ENCODE measurements at regions not wholly inside any gene's neighbourhood (a gene's known extent, or its start where the extent isn't known, plus 50 kb on each side); places are given as distances from the start of the nearest gene placed in this dataset.

DNA sequence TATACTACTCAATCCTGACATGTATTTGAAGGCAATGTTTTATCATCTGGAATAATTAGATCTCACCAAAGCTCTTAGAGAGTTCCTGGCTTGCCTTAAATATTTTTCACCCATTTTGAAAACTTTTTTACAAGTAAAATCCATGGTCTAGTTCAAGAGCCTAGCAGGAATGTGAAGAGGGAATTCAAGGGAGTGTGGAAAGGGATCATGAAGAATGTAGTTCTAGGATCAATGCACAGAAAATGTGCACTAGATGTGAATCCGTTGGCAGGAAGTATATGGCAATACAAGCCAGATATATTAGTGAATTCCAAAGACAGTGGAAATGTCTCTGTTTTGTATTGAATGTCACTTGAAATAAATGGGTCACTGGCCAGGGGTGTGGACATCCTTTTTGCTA is 167.9 kb upstream of the MOCS2 start:
- peaks cover 8% of the 10 kb centered on the region for H3K9me3 ChIP-seq (replicated peaks)
- TF ChIP-seq, protein P1, sequence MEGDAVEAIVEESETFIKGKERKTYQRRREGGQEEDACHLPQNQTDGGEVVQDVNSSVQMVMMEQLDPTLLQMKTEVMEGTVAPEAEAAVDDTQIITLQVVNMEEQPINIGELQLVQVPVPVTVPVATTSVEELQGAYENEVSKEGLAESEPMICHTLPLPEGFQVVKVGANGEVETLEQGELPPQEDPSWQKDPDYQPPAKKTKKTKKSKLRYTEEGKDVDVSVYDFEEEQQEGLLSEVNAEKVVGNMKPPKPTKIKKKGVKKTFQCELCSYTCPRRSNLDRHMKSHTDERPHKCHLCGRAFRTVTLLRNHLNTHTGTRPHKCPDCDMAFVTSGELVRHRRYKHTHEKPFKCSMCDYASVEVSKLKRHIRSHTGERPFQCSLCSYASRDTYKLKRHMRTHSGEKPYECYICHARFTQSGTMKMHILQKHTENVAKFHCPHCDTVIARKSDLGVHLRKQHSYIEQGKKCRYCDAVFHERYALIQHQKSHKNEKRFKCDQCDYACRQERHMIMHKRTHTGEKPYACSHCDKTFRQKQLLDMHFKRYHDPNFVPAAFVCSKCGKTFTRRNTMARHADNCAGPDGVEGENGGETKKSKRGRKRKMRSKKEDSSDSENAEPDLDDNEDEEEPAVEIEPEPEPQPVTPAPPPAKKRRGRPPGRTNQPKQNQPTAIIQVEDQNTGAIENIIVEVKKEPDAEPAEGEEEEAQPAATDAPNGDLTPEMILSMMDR (IDR thresholded peaks at IDR 0.05; ENCODE audit: borderline replicate concordance) = no peak
- intact Hi-C loops (cut with micrococcal nuclease) = no loop called here
- no peak overlapping the region for H3K4me3 ChIP-seq
- H3K27ac ChIP-seq (replicated peaks) = peak overlapping the region; percentile 48
- H3K36me3 ChIP-seq = no peaks in the 10 kb centered on the region
- H3K4me1 ChIP-seq = no peaks in the 10 kb centered on the region
- DNase-seq = no peak
- no peaks in the 10 kb centered on the region for H3K27me3 ChIP-seq (ENCODE audit: low read depth)

DNA sequence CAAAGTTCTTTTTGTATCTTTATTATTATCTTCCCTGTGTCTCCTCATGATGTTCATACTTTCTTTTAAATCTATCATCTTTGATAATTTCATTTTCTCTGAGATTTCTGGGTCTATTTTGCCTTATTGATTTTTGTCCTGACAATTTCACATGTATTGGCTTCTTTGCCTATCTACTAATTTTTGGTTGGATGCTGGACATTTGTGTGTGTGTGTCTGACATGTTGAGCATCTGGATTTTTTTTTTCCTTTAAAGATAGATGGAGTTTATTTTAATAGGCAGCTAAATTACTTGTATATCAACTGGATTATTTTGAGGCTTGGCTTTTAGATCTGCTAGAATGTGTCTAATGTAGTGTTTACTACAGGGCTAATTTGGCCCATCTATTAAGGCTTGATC is 178.0 kb upstream of the MOCS2 start:
- Histone ChIP-seq H3K9me3 (replicated peaks) (peaks cover 48% of the 10 kb centered on the region), H3K4me3 (no peak overlapping the region), H3K4me1 (no peaks in the 10 kb centered on the region), H3K36me3 (no peaks in the 10 kb centered on the region), H3K27me3 (ENCODE audit: low read depth) (no peaks in the 10 kb centered on the region), H3K27ac (replicated peaks) (no peak overlapping the region)
- intact Hi-C loops (cut with micrococcal nuclease) = no loop called here
- no peak for DNase-seq
- TF ChIP-seq, protein P1 (IDR thresholded peaks at IDR 0.05; ENCODE audit: borderline replicate concordance) = no peak

DNA sequence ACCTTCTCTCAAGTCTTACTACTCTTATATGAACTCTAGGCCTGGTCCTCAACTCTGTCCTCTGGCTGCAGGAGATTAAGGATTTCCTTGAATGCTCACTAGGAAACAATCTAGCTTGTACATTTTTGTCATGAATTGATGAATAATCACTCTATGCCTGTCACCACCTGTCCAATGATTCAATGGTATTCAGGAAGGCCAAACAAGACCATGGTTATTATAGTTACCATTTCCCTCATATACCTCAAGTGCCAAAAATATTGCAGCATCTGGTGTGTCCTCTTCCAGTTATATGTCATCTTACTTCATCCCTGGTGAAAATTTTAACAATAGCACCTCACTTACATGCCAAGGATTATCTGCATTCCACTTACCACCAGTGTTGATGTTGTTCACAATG is 179.0 kb upstream of the MOCS2 start:
- Histone ChIP-seq H3K27me3 (ENCODE audit: low read depth) (no peaks in the 10 kb centered on the region), H3K4me1 (no peaks in the 10 kb centered on the region), H3K4me3 (no peak overlapping the region), H3K27ac (replicated peaks) (no peak overlapping the region), H3K36me3 (no peaks in the 10 kb centered on the region), H3K9me3 (replicated peaks) (peaks cover 38% of the 10 kb centered on the region)
- intact Hi-C loops (cut with micrococcal nuclease) = no loop called here
- DNase-seq = no peak
- TF ChIP-seq, protein P1 (IDR thresholded peaks at IDR 0.05; ENCODE audit: borderline replicate concordance) = no peak

DNA sequence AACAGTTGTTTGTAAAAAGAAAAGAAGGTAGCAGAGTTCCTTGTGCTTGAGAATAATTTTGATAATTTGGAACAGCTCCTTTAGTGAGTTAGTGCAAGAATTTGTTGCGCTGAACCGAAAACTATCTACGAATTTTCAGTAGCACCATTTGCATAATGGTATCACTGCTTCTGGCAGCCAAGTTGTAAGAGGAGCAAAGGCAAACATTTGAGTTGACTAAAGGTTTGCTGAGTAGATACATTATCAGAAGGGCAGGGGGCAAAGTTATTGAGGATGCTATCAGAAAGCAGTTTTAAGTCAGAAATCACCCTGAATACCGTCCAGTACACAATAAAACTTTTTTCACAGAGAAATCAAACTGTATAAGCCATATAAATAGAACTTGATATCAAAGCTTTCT is 181.5 kb upstream of the MOCS2 start:
- DNase-seq = no peak
- no peak overlapping the region for H3K4me3 ChIP-seq
- TF ChIP-seq, protein P1 (IDR thresholded peaks at IDR 0.05; ENCODE audit: borderline replicate concordance) = no peak
- H3K9me3 ChIP-seq (replicated peaks) = peaks cover 22% of the 10 kb centered on the region
- no peaks in the 10 kb centered on the region for H3K27me3 ChIP-seq (ENCODE audit: low read depth)
- intact Hi-C loops (cut with micrococcal nuclease) = no loop called here
- H3K4me1 ChIP-seq = no peaks in the 10 kb centered on the region
- H3K27ac ChIP-seq (replicated peaks) = peak overlapping the region; percentile 55
- no peaks in the 10 kb centered on the region for H3K36me3 ChIP-seq

DNA sequence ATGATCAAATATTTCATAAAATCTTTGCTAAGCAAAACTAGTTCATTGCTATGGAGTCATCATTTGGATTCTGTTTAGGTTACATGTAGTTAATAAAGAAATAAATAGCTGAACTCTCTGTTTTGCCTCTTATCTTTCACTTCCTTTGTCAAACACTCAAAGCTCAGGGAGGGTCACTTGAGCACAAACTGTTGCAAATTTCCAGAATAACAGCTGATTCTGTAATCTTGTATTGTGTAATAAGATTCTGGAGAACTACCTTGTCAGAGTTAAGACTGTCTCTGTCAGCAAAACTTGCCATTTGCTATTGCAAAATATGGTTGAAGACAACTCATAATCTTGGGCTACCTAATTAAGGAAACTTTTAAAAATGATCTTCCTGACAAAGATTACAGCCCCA is 182.0 kb upstream of the MOCS2 start:
- DNase-seq = no peak
- TF ChIP-seq, protein P1 (IDR thresholded peaks at IDR 0.05; ENCODE audit: borderline replicate concordance) = no peak
- H3K36me3 ChIP-seq = no peaks in the 10 kb centered on the region
- H3K4me3 ChIP-seq = no peak overlapping the region
- peak overlapping the region; percentile 55 for H3K27ac ChIP-seq (replicated peaks)
- no peaks in the 10 kb centered on the region for H3K27me3 ChIP-seq (ENCODE audit: low read depth)
- no peaks in the 10 kb centered on the region for H3K4me1 ChIP-seq
- peaks cover 22% of the 10 kb centered on the region for H3K9me3 ChIP-seq (replicated peaks)
- intact Hi-C loops (cut with micrococcal nuclease) = no loop called here

DNA sequence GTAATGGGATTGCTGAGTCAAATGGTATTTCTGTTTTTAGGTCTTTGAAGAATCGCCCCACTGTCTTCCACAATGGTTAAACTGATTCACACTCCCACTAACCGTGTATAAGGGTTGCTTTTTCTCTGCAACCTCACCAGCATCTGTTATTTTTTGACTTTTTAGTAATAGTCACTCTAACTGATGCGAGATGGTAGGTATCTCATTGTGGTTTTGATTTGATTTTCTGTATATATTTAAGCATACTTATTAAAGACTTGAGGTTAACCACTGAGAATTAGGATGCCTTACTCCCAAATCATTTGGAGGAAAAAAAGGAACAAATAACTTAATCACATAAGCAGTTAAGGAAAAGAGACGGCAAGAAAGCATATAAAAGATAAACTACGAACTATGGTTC is 181.6 kb upstream of the FST start:
- no peak for DNase-seq
- Histone ChIP-seq H3K4me1 (no peaks in the 10 kb centered on the region), H3K27me3 (ENCODE audit: low read depth) (no peaks in the 10 kb centered on the region), H3K27ac (replicated peaks) (no peak overlapping the region), H3K36me3 (no peaks in the 10 kb centered on the region), H3K4me3 (no peak overlapping the region), H3K9me3 (replicated peaks) (no peaks in the 10 kb centered on the region)
- TF ChIP-seq, protein P1 (IDR thresholded peaks at IDR 0.05; ENCODE audit: borderline replicate concordance) = no peak
- intact Hi-C loops (cut with micrococcal nuclease) = no loop called here

Data from left ventricle myocardium inferior (tissue), 1 donor.